AG09309 (cell line): ENCODE measurements at regions not wholly inside any gene's neighbourhood (a gene's known extent, or its start where the extent isn't known, plus 50 kb on each side); places are given as distances from the start of the nearest gene placed in this dataset.

Experiments used
- DNase-seq: peaks from one replicate; pipeline ENCODE4 v3.0.0-alpha.2; 2010; ENCODE audit warnings: low read depth
- H3K4me3 ChIP-seq: 2 replicates; pipeline ENCODE4 v1.5.1; 2011; ENCODE audit warnings: mild to moderate bottlenecking, low read depth, low read length, moderate library complexity; ENCODE audit not compliant: control insufficient read depth
- CTCF ChIP-seq: IDR thresholded peaks from 2 replicates; pipeline ENCODE4 v1.5.1; 2011; ENCODE audit warnings: mild to moderate bottlenecking, low read depth, low read length, inconsistent platforms; ENCODE audit not compliant: insufficient read depth, control insufficient read depth; ENCODE audit errors: missing control alignments

- H3K4me3 ChIP-seq: no peak overlapping the region
- no peak for TF ChIP-seq CTCF
- no peak for DNase-seq
These were observed 249.6 kb upstream of the USP25 start for GRCh38 chr21:15480160-15480559.

- TF ChIP-seq CTCF: peak; percentile 94
- peak; percentile 59 for DNase-seq
- H3K4me3 ChIP-seq: no peak overlapping the region
These were observed 246.5 kb upstream of the USP25 start for GRCh38 chr21:15483138-15483780.

GRCh38 chr21:15486460-15487195 is 243.2 kb upstream of the USP25 start:
- no peak for TF ChIP-seq CTCF
- no peak for DNase-seq
- no peak overlapping the region for H3K4me3 ChIP-seq

- no peak overlapping the region for H3K4me3 ChIP-seq
- no peak for TF ChIP-seq CTCF
- DNase-seq: no peak
These were observed 242.6 kb upstream of the USP25 start for GRCh38 chr21:15487196-15487550.

GRCh38 chr21:15491100-15491499 is 238.7 kb upstream of the USP25 start:
- TF ChIP-seq CTCF: no peak
- no peak overlapping the region for H3K4me3 ChIP-seq
- no peak for DNase-seq

GRCh38 chr21:15493646-15494045 is 236.1 kb upstream of the USP25 start:
- H3K4me3 ChIP-seq: no peak overlapping the region
- TF ChIP-seq CTCF: no peak
- no peak for DNase-seq
